HEK293 (cell line): ENCODE measurements at regions not wholly inside any gene's neighbourhood (a gene's known extent, or its start where the extent isn't known, plus 50 kb on each side); places are given as distances from the start of the nearest gene placed in this dataset.

Experiments used
- CTCF ChIA-PET: fragments of 350-600 bp; formaldehyde crosslinking; extraction: SDS; loops from one replicate; lab custom pipeline; 2021; ENCODE audit warnings: antibody characterized with exemption; lab: Yijun Ruan, JAX
- POLR2A ChIA-PET: fragments of 300-600 bp; formaldehyde crosslinking; extraction: SDS; loops from one replicate; lab custom pipeline; 2020; ENCODE audit warnings: antibody characterized with exemption, inconsistent platforms; lab: Yijun Ruan, JAX
- H3K27ac ChIP-seq: fragments of 200-500 bp; sonication (Bioruptor generic); 2 replicates; pipeline ENCODE4 v1.5.1; 2014; ENCODE audit warnings: low read depth, low read length, control low read depth, inconsistent platforms; ENCODE audit errors: extremely low read depth
- H3K36me3 ChIP-seq, 2 experiments: fragments of 200-500 bp in 1 of 2; sonication (Bioruptor generic) in 1 of 2; 1 replicate in 1 of 2; 2 replicates in 1 of 2; pipeline ENCODE4 v1.5.1; 2014 to 2017; ENCODE audit warnings: inconsistent platforms in 2 of 2, low read length in 2 of 2; ENCODE audit not compliant: control insufficient read depth in 2 of 2, insufficient read depth in 1 of 2
- H3K4me1 ChIP-seq: fragments of 200-500 bp; sonication (Bioruptor generic); 2 replicates; pipeline ENCODE4 v1.5.1; 2014; ENCODE audit warnings: mild to moderate bottlenecking, low read length, inconsistent platforms; ENCODE audit not compliant: control insufficient read depth, insufficient read depth
- H3K4me3 ChIP-seq: 2 replicates; pipeline ENCODE4 v1.5.1; 2011; ENCODE audit warnings: low read depth, mild to moderate bottlenecking, control low read depth, low read length, moderate library complexity
- H3K9me3 ChIP-seq: fragments of 200-500 bp; sonication (Bioruptor generic); 2 replicates; pipeline ENCODE4 v1.5.1; 2014; ENCODE audit warnings: low read depth, low read length, inconsistent platforms; ENCODE audit not compliant: control insufficient read depth, insufficient read depth
- GLI2 ChIP-seq: fragments of 450-650 bp; formaldehyde crosslinking; IDR thresholded peaks from 2 replicates; pipeline ENCODE4; 2017; ENCODE audit warnings: missing biosample characterization, missing genetic modification characterization, low read depth, borderline replicate concordance
- HIC1 ChIP-seq: fragments of 450-650 bp; formaldehyde crosslinking; IDR thresholded peaks from 2 replicates; pipeline ENCODE4 v1.5.1; 2016; ENCODE audit warnings: missing biosample characterization, missing genetic modification characterization
- KLF1 ChIP-seq: fragments of 450-650 bp; formaldehyde crosslinking; IDR thresholded peaks from 2 replicates; pipeline ENCODE4 v1.5.1; 2016; ENCODE audit warnings: missing biosample characterization, missing genetic modification characterization
- PRDM1 ChIP-seq: fragments of 450-650 bp; formaldehyde crosslinking; IDR thresholded peaks from 2 replicates; pipeline ENCODE4; 2016; ENCODE audit warnings: missing biosample characterization, missing genetic modification characterization
- PRDM10 ChIP-seq: fragments of 450-650 bp; formaldehyde crosslinking; IDR thresholded peaks from 2 replicates; pipeline ENCODE4 v1.5.1; 2016; ENCODE audit warnings: missing biosample characterization, missing genetic modification characterization
- TSHZ1 ChIP-seq: fragments of 450-650 bp; formaldehyde crosslinking; IDR thresholded peaks from 2 replicates; pipeline ENCODE4 v1.5.1; 2016; ENCODE audit warnings: missing biosample characterization, missing genetic modification characterization, borderline replicate concordance
- ZNF223 ChIP-seq: fragments of 450-650 bp; formaldehyde crosslinking; IDR thresholded peaks from 2 replicates; pipeline ENCODE4 v1.5.1; 2016; ENCODE audit warnings: missing biosample characterization, missing genetic modification characterization
- ZNF266 ChIP-seq: fragments of 450-650 bp; formaldehyde crosslinking; IDR thresholded peaks from 2 replicates; pipeline ENCODE4 v1.5.1; 2016; ENCODE audit warnings: missing biosample characterization, missing genetic modification characterization, low read depth
- ZNF473 ChIP-seq: fragments of 450-650 bp; formaldehyde crosslinking; IDR thresholded peaks from 2 replicates; pipeline ENCODE4 v1.5.1; 2017; ENCODE audit warnings: missing biosample characterization, missing genetic modification characterization
- ZNF510 ChIP-seq: fragments of 450-650 bp; formaldehyde crosslinking; IDR thresholded peaks from 2 replicates; pipeline ENCODE4 v1.5.1; 2018; ENCODE audit warnings: mild to moderate bottlenecking, missing genetic modification characterization, missing biosample characterization; ENCODE audit not compliant: insufficient replicate concordance
- ZNF530 ChIP-seq: fragments of 450-650 bp; formaldehyde crosslinking; IDR thresholded peaks from 2 replicates; pipeline ENCODE4 v1.5.1; 2016; ENCODE audit warnings: low read depth, missing biosample characterization, missing genetic modification characterization
- ZNF558 ChIP-seq: fragments of 450-650 bp; formaldehyde crosslinking; IDR thresholded peaks from 2 replicates; pipeline ENCODE4 v1.5.1; 2016; ENCODE audit warnings: missing biosample characterization, missing genetic modification characterization
- ZNF571 ChIP-seq: fragments of 450-650 bp; formaldehyde crosslinking; IDR thresholded peaks from 2 replicates; pipeline ENCODE4 v1.5.0; 2017; ENCODE audit warnings: missing biosample characterization, missing genetic modification characterization
- ZNF626 ChIP-seq: fragments of 450-650 bp; sonication (Bioruptor Pico); formaldehyde crosslinking; IDR thresholded peaks from 2 replicates; pipeline ENCODE4 v1.5.1; 2018; ENCODE audit warnings: missing biosample characterization, missing genetic modification characterization, inconsistent platforms
- ZNF692 ChIP-seq: fragments of 450-650 bp; formaldehyde crosslinking; IDR thresholded peaks from 2 replicates; pipeline ENCODE4 v1.5.1; 2016; ENCODE audit warnings: missing biosample characterization, missing genetic modification characterization
- ZNF777 ChIP-seq: fragments of 450-650 bp; formaldehyde crosslinking; IDR thresholded peaks from 2 replicates; pipeline ENCODE4 v1.5.1; 2017; ENCODE audit warnings: missing biosample characterization, missing genetic modification characterization, borderline replicate concordance
- TF ChIP-seq, protein P1 (sequence below): fragments of 450-650 bp; formaldehyde crosslinking; IDR thresholded peaks from 2 replicates; pipeline ENCODE4 v1.5.1; 2016; ENCODE audit warnings: missing biosample characterization, missing genetic modification characterization

- no peaks in the 10 kb centered on the region for H3K9me3 ChIP-seq
- ChIA-PET POLR2A (no interaction called here), CTCF (interaction anchor here (0.5 to 1.6 kb wide), 8 partner anchors 11 to 536 kb away, joined by 3 to 5 read pairs (median 3); no protein-coding TSS in a partner anchor)
- H3K4me3 ChIP-seq: no peak overlapping the region
- H3K36me3 ChIP-seq: no peaks in the 10 kb centered on the region
- no peaks in the 10 kb centered on the region for H3K4me1 ChIP-seq
- TF ChIP-seq, protein P1, sequence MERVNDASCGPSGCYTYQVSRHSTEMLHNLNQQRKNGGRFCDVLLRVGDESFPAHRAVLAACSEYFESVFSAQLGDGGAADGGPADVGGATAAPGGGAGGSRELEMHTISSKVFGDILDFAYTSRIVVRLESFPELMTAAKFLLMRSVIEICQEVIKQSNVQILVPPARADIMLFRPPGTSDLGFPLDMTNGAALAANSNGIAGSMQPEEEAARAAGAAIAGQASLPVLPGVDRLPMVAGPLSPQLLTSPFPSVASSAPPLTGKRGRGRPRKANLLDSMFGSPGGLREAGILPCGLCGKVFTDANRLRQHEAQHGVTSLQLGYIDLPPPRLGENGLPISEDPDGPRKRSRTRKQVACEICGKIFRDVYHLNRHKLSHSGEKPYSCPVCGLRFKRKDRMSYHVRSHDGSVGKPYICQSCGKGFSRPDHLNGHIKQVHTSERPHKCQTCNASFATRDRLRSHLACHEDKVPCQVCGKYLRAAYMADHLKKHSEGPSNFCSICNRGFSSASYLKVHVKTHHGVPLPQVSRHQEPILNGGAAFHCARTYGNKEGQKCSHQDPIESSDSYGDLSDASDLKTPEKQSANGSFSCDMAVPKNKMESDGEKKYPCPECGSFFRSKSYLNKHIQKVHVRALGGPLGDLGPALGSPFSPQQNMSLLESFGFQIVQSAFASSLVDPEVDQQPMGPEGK (tag by site-specific recombination): no peak
- TF ChIP-seq ZNF626 (tag by site-specific recombination): no peak
- no peak for TF ChIP-seq ZNF558
- TF ChIP-seq ZNF510 (tag by site-specific recombination): no peak
- no peak for TF ChIP-seq ZNF571
- no peak for TF ChIP-seq ZNF473 (tag by site-specific recombination)
- TF ChIP-seq KLF1 (tag by site-specific recombination): no peak
- TF ChIP-seq ZNF777: no peak
- no peak for TF ChIP-seq ZNF692 (tag by site-specific recombination)
- no peak for TF ChIP-seq ZNF530
- TF ChIP-seq PRDM10 (tag by site-specific recombination): no peak
- no peak for TF ChIP-seq HIC1 (tag by site-specific recombination)
- TF ChIP-seq ZNF266 (tag by site-specific recombination): no peak
- TF ChIP-seq GLI2 (tag by site-specific recombination): no peak
- TF ChIP-seq TSHZ1: no peak
- TF ChIP-seq PRDM1 (tag by site-specific recombination): no peak
- no peak for TF ChIP-seq ZNF223 (tag by site-specific recombination)
- TF ChIP-seq, all 188 proteins: peak for 0
- no peak overlapping the region for H3K27ac ChIP-seq
Measured at GRCh38 chr3:25911525-25912295, 121.8 kb downstream of the OXSM start.
